ENCODE measurements at regions not wholly inside any gene's neighbourhood (a gene's known extent, or its start where the extent isn't known, plus 50 kb on each side); places are given as distances from the start of the nearest gene placed in this dataset.

DNA sequence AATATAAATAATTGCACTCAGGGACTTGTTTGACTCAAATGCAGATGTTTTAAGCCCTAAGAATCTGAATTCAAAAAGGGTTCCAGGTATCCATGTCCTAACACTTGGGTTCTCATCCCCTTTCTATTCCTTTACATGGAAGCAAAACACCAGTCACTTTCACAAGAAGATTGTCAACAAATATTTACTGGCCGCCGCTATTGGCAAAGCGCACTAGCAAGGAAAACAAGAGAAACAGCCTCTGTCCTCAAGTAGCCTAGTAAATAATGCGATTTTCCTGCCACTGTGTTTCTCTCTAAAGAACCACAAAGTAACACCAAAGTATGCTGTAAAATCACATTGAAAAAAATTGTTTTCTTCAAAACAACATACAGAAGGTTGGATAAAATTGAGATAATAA, 66.7 kb upstream of the EZH2 start:
- DNase-seq (ENCODE audit: low read depth), result no peak

- no peak for DNase-seq (ENCODE audit: low read depth)
Observed at GRCh38 chr7:148944935-148945934, 61.1 kb upstream of the EZH2 start.

DNA sequence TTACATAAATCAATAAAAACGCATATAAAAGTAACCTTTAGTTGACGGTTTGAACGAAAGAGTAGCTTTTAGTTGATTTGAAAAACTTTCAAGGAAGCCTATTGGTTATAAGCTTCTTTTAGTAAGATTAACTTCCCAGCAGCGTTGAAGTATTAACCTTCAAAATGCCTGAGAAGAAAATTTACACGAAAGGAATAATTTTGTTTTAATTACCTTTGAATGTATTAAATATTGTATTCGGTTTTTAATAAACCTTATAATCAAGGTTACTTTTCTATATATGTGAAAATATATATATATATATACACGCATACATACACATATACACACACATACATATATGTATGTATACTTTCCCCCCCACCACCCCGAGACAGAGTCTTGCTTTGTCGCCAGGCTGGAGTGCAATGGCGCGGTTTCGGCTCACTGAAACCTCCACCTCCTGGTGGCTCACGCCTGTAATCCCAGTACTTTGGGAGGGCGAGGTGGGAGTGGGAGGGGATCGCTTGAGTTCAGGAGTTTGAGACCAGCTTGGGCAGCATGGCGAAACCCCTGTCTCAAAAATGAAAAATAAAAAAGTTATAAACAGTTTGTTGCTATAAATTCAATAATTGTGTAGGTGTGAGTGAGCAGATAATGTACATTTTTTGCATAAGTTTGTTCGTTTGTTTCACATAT, 57.6 kb upstream of the EZH2 start:
- DNase-seq (ENCODE audit: low read depth), result no peak

- peak; percentile 14 for DNase-seq (ENCODE audit: low read depth)
Observed at GRCh38 chr7:148940702-148941597, 56.9 kb upstream of the EZH2 start.

GRCh38 chr7:148939128-148939755, 55.2 kb upstream of the EZH2 start:
- no peak for DNase-seq (ENCODE audit: low read depth)

GRCh38 chr7:148935451-148935850, 51.4 kb upstream of the EZH2 start:
- no peak for DNase-seq (ENCODE audit: low read depth)
